K562 (cell line): ENCODE measurements at regions not wholly inside any gene's neighbourhood (a gene's known extent, or its start where the extent isn't known, plus 50 kb on each side); places are given as distances from the start of the nearest gene placed in this dataset.
A peak's percentile ranks its signal among the peaks of the same experiment; 100 is the strongest.

Experiments
- ATAC-seq: fragments of 200-7000 bp; cut with Tn5 transposase; 3 replicates; pipeline ENCODE4 v1.9.1; 2020; ENCODE audit warnings: moderate library complexity
- BruUV-seq: library from RNA; stranded (reverse); fragments of 400-500 nt; replicated peaks from 2 replicates; lab custom pipeline; 2021; lab: Mats Ljungman, UMichigan
- CTCF ChIA-PET: fragments of 300-600 bp; formaldehyde crosslinking; extraction: SDS; loops from one replicate; lab custom pipeline; 2021; ENCODE audit warnings: low intra/inter-chr PET ratio; lab: Yijun Ruan, JAX
- POLR2A ChIA-PET: fragments of 300-600, 350-650 bp; sonication (Branson Sonifier 250); formaldehyde crosslinking; extraction: SDS; loops from one replicate; lab custom pipeline; 2021; ENCODE audit warnings: antibody characterized with exemption, inconsistent platforms; lab: Yijun Ruan, JAX
- DNase-seq, 4 experiments: peaks; one replicate each; pipeline versions ENCODE4 v3.0.0 to v3.0.0-alpha.2; 2011 to 2018; ENCODE audit warnings: low spot score in 3 of 4, mixed read lengths in 3 of 4; ENCODE audit errors: extremely low read depth in 1 of 4
- FAIRE-seq: peaks from 2 replicates; lab custom pipeline; 2011; peaks lifted over from hg19 to GRCh38; lab: Jason Lieb, UNC
- H2AFZ ChIP-seq: 2 replicates; pipeline ENCODE4 v1.6.0; 2011; ENCODE audit warnings: low read depth, low read length, control low read depth, inconsistent platforms
- H3K27ac ChIP-seq: fragments of 200-600 bp; 3 replicates; pipeline ENCODE4 v1.8.0; 2011; ENCODE audit warnings: low read depth, mild to moderate bottlenecking, control low read depth, inconsistent platforms, low read length, moderate library complexity, mixed read lengths; ENCODE audit errors: extremely low read depth
- H3K27me3 ChIP-seq, 2 experiments: fragments of 300-600 bp in 1 of 2; 2 replicates in 1 of 2; 3 replicates in 1 of 2; pipeline versions ENCODE4 v1.6.0 to v1.8.0; 2011; ENCODE audit warnings: inconsistent platforms in 2 of 2, low read length in 2 of 2, mild to moderate bottlenecking in 1 of 2, mixed read lengths in 1 of 2, moderate library complexity in 1 of 2; ENCODE audit not compliant: control insufficient read depth in 2 of 2, insufficient read depth in 2 of 2
- H3K36me3 ChIP-seq: fragments of 300-600 bp; 3 replicates; pipeline ENCODE4 v1.8.0; 2011; ENCODE audit warnings: mild to moderate bottlenecking, low read length, inconsistent platforms; ENCODE audit not compliant: control insufficient read depth, insufficient read depth
- H3K4me1 ChIP-seq, 2 experiments: fragments of 200-600 bp in 1 of 2; replicated peaks in 1 of 2; 2 replicates in 1 of 2; 3 replicates in 1 of 2; pipeline versions ENCODE4 v1.5.1 to v1.8.0; 2011; ENCODE audit warnings: inconsistent platforms in 2 of 2, low read length in 2 of 2, mild to moderate bottlenecking in 1 of 2, mixed read lengths in 1 of 2, moderate library complexity in 1 of 2; ENCODE audit not compliant: control insufficient read depth in 2 of 2, insufficient read depth in 2 of 2
- H3K4me2 ChIP-seq: 2 replicates; pipeline ENCODE4 v1.6.1; 2011; ENCODE audit warnings: low read length, control low read depth, inconsistent platforms, mixed read lengths; ENCODE audit not compliant: insufficient read depth
- H3K4me3 ChIP-seq: fragments of 200-600 bp; sonication (generic), shearing (Covaris generic); 2 replicates; pipeline ENCODE4 v1.5.1; 2016; ENCODE audit warnings: control low read depth, inconsistent platforms
- H3K79me2 ChIP-seq: fragments of 200-600 bp; 3 replicates; pipeline ENCODE4 v1.8.0; 2011; ENCODE audit warnings: low read length, inconsistent platforms; ENCODE audit not compliant: control insufficient read depth, insufficient read depth
- H3K9ac ChIP-seq, 2 experiments: 2 replicates each; pipeline versions ENCODE4 v1.6.0 to v1.6.1; 2011; ENCODE audit warnings: low read depth in 2 of 2, low read length in 2 of 2, control low read depth in 1 of 2, inconsistent platforms in 1 of 2, mild to moderate bottlenecking in 1 of 2, mixed read lengths in 1 of 2; ENCODE audit not compliant: insufficient read depth in 1 of 2
- H3K9me1 ChIP-seq: one replicate; pipeline ENCODE4 v1.6.0; 2011; ENCODE audit warnings: inconsistent platforms, mild to moderate bottlenecking, low read length, moderate library complexity; ENCODE audit not compliant: control insufficient read depth, insufficient read depth
- H3K9me3 ChIP-seq: replicated peaks from 2 replicates; pipeline ENCODE4 v1.5.1; 2011; ENCODE audit warnings: low read depth, low read length, inconsistent platforms; ENCODE audit not compliant: control insufficient read depth, insufficient read depth
- H4K20me1 ChIP-seq: replicated peaks from 2 replicates; pipeline ENCODE4 v1.6.1; 2011; ENCODE audit warnings: low read length, inconsistent platforms, mixed read lengths; ENCODE audit not compliant: control insufficient read depth, insufficient read depth
- ATF4 ChIP-seq: fragments of 450-650 bp; formaldehyde crosslinking; IDR thresholded peaks from 2 replicates; pipeline ENCODE4 v1.4.0; 2022; ENCODE audit warnings: mild to moderate bottlenecking, moderate library complexity
- C11orf30 ChIP-seq: fragments of 450-650 bp; IDR thresholded peaks from 2 replicates; pipeline ENCODE4 v1.6.1; 2016; ENCODE audit warnings: low read depth, mild to moderate bottlenecking
- MTA3 ChIP-seq: fragments of 450-650 bp; formaldehyde crosslinking; IDR thresholded peaks from 2 replicates; pipeline ENCODE4 v1.6.1; 2017; ENCODE audit warnings: mild to moderate bottlenecking, borderline replicate concordance
- ZNF316 ChIP-seq: fragments of 450-650 bp; IDR thresholded peaks from 2 replicates; pipeline ENCODE4 v1.6.1; 2016
- WGBS: fragments of 100-300 bp; shearing (Covaris generic); methylation state at CpG from one replicate; pipeline ENCODE4 v1.1.6; 2016; ENCODE audit warnings: low coverage, mixed read lengths; ENCODE audit not compliant: insufficient coverage; ENCODE audit errors: missing lambda C conversion rate; 5-methylcytosine and 5-hydroxymethylcytosine counted together
- in situ Hi-C: fragments of 300-500 bp; cut with MboI; formaldehyde crosslinking; loops from 4 replicates; pipeline ENCODE4 v1.15.0; 2018; ENCODE audit warnings: inconsistent platforms, mixed read lengths
- intact Hi-C: fragments of 100-400 bp; cut with micrococcal nuclease; formaldehyde crosslinking; loops from 2 replicates; pipeline ENCODE4 v1.14.2; 2022

DNA sequence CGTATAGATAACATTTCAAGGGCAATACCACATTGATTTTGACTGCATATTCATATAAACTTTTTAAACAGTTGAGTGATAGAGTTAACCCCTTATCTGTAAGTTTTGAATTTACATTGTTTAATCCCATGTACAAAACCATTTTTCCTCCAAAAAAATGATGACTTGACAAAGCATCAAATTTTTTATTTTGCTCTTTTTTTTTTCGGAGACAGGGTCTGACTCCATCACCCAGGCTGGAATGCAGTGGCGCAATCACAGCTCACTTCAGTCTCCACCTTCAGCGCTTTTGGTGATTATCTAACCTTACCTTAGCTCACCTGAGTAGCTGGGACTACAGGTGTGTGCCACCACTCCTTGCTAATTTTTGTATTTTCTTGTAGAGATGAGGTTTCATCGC is 1670.1 kb upstream of the CDH9 start:
- CTCF ChIA-PET, result no interaction called here
- DNase-seq, result no peak

GRCh38 chr5:28707706-28708105 is 1669.3 kb upstream of the CDH9 start:
- Histone ChIP-seq H3K9me3 (no peaks in the 10 kb centered on the region), H3K36me3 (no peaks in the 10 kb centered on the region), H3K79me2 (no peaks in the 10 kb centered on the region), H3K9ac (no peak overlapping the region), H3K4me1 (no peaks in the 10 kb centered on the region), H4K20me1 (no peaks in the 10 kb centered on the region), H2AFZ (no peak overlapping the region), H3K9me1 (no peaks in the 10 kb centered on the region), H3K4me3 (no peak overlapping the region), H3K27me3 (no peaks in the 10 kb centered on the region), H3K4me2 (no peak overlapping the region), H3K27ac (no peak overlapping the region)
- ChIA-PET POLR2A (no interaction called here), CTCF (no interaction called here)
- BruUV-seq, result no TSS peak
- in situ Hi-C loops, result no loop called here
- intact Hi-C loops, result no loop called here
- ATAC-seq (no peak), DNase-seq (no peak), FAIRE-seq (no peak)
- TF ChIP-seq MTA3, result no peak

More for the DNA sequence above, 1670.1 kb upstream of the CDH9 start:
- no peaks in the 10 kb centered on the region for H3K9me3 ChIP-seq
- in situ Hi-C loops (no loop called here), intact Hi-C loops (no loop called here)
- WGBS, result 6% methylated on average over 5 of the region's 5 CpGs
- TF ChIP-seq C11orf30, result peak; percentile 11; the same call in 1 of the 2 replicates
- TF ChIP-seq ZNF316, result peak; percentile 66
- TF ChIP-seq ATF4 (CRISPR knock-in tag), result no peak
- no peaks in the 10 kb centered on the region for H3K36me3 ChIP-seq
- H3K27me3 ChIP-seq, result no peaks in the 10 kb centered on the region
- FAIRE-seq (no peak), ATAC-seq (no peak)
- POLR2A ChIA-PET, result no interaction called here
- H3K9me1 ChIP-seq, result no peaks in the 10 kb centered on the region
- no peak overlapping the region for H3K27ac ChIP-seq
- no TSS peak for BruUV-seq
- no peak overlapping the region for H3K4me3 ChIP-seq
- no peaks in the 10 kb centered on the region for H3K79me2 ChIP-seq
- no peak overlapping the region for H3K9ac ChIP-seq
- no peak overlapping the region for H3K4me2 ChIP-seq
- no peaks in the 10 kb centered on the region for H4K20me1 ChIP-seq
- H3K4me1 ChIP-seq, result no peaks in the 10 kb centered on the region
- H2AFZ ChIP-seq, result no peak overlapping the region
